Stimulated activated CD8-positive, alpha-beta memory T cell treated with anti-CD3 and anti-CD28 coated beads, Interleukin-2, amount 100 ng/mL, for 1 hour (primary cell): ENCODE measurements at regions not wholly inside any gene's neighbourhood (a gene's known extent, or its start where the extent isn't known, plus 50 kb on each side); places are given as distances from the start of the nearest gene placed in this dataset.
"Not testable (repeated sequence)": the region's sequence is repeated elsewhere in the genome, so short reads cannot be mapped to it uniquely, and the experiment has no call there.

Source experiments
- DNase-seq, 2 donors: peaks; one replicate each; pipeline ENCODE4 v3.0.0-alpha.2; 2020; ENCODE audit warnings: low read depth in 2 of 2

DNA sequence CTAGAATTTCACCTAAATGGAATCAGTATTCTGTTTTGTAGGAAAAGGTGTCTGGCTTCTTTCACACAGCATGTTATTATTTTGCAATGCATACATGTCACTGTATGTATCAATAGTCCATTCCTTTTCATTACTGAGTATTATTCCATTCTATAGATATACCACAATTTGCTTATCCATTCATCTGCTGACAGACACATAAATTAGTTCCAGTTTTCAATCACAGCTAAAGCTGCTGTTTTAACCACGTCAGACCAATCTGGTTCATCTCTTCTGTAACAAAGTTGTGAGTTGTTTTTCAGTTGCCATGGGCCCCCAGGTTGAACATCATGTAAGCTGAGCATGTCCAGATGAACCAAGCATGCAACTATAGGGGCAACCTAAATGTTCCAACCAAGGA lies 282.1 kb upstream of the MKLN1 start:
- DNase-seq: no peak

DNA sequence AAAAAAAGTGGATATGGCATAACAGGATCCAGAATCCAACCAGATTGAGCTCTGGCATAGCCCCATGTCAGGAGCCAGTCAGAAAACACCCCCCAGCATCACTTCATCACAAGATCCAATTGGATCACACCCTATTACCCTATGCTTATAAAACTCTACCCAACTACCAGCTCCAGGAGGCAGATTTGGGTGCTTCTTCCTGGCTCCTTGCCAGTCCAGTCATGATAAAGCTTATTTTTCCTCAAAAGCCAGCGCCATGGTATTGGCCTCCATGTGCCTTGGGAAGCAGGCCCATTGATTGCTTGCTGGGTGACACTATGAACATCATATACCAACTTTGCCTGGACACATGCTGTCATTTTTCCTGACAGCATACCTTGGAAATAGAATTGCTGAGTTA lies 281.4 kb upstream of the MKLN1 start:
- no peak for DNase-seq

DNA sequence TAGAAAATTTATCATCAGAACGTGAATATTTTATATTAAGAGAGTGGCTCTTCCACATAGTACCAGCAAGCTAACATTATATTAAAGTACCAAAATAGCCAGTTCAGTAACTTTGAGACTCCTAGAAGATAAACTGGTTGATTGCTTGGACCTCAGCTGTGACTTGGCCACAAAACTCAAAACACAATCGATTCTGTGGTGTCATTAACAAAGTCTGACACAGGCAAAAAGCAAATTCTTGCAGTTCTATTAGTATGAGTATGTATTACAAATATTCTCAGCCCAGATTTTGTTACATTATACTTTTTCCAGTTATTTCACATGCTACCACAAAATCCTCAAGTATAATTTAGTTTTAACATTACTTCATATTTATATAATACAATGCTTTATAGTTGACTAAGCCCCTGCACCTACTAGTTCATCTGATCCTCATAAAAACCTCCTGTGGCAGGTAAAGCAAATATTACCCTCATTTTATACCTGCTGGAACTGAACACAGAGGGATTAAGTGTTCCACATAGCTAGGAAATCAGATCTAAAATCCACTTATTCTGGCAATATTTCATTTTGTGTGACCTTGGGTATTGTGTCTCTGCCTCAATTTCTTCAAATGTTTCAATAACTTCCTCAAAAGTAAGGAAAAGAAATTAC lies 279.9 kb upstream of the MKLN1 start:
- DNase-seq: no peak

DNA sequence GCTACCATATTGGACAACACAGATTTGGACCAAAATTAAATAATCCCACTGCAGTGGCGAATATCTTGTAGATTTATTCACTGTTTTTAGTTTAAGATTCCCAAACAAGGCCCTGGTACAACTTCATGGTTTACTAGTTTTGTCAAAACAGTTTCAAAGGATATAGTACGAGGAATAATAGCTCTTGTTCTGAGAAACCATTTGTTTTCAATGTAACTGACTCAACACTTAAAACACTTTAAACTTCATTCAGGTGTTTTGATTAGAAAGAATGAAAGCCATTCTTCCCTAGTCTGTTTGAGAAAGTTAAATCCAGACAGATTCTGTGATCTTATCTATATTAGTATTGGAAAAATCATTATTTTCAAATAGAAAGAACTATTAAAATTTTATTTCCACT lies 276.4 kb upstream of the MKLN1 start:
- DNase-seq: no peak

DNA sequence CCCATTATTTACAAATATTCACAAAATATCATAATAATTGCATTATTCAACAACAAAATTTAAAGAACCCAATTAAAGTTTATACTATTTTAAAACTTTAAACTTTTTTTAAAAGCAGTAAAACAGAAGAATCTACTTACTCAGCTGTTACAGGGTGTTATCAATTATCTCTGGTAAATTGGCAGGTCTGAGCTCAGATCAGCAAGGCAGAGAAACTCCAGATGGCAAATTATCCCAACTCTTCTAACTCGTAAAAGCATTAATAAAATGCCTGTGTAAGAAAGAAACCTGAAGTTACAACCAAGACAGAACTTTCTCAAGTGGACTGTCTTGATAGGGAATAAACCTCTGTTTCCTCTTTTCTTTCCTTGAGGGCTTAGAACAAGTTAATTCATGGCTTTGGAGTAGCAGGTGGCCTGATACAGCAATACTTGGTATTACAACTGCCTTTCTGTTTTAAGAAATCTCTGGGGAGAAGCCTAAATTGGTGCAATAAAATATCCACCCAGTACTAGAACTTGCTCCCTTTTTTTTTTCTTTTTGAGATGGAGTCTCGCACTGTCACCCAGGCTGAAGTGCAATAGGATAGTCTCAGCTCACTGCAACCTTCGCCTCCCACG lies 275.3 kb upstream of the MKLN1 start:
- no peak for DNase-seq

DNA sequence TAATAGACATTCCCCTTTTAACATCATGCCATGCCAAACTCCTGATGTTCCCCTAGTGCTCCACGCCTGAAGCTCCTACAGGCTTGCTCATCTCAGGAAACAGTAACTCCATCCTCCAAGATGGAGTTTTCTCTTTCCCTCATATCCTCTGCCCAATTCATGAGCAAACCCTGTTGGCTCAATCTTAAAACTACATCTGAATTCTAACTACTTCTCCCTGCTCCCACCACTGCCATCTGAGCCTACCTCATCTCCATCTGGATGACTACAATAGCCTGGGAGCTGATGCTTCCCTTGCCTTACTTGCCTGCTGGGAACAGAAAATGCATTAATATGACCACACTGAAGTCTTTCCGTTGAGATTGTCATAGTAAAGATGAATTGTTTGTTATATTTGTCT lies 271.7 kb upstream of the MKLN1 start:
- DNase-seq: no peak

DNA sequence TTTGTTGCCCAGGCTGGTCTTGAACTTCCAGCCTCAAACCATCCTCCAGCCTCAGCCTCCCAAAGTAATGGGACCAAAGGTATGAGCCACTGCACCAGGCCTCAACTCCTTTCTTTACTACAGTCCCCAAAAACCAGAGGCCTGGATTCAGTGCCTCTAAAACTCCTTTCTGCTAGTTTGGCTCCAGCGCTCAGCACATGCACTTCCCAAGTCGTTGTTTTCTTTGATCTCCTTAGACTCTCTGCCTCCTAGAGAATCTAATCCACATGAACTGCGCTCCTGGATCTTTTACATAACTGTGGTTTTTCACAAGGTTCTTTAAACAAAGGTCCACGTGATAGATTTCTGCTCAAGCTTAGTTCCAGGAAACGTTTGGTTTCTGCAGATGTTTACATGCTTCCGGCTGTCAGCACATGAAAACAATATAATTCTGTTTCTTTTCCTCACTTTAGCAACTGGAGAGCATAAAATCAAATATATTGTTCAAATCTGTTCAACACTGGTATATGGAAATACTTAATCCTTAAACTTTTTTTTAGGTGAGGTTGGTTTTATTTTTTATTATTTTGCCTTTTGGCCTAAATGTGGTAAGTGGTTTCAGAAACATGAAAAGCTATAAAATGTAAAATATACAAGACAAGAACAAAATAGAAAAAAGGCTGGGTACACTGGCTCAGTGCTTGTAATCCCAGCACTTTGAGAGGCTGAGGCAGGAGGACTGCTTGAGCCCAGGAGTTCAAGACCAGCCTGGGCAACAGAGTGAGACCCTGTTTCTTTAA lies 270.5 kb upstream of the MKLN1 start:
- no peak for DNase-seq

DNA sequence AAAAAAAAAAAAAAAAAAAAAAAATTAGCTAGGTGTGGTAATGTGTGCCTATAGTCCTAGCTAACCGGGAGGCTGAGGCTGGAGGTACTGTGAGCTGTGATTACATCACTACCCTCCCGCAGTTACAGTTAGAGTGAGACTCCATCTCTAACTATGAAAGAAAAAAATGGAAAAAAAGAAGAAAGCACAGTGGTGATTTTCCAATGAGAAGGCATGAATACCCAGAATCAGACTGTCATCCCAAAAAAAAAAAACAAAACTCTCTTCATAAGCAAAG lies 269.9 kb upstream of the MKLN1 start:
- DNase-seq: no peak

DNA sequence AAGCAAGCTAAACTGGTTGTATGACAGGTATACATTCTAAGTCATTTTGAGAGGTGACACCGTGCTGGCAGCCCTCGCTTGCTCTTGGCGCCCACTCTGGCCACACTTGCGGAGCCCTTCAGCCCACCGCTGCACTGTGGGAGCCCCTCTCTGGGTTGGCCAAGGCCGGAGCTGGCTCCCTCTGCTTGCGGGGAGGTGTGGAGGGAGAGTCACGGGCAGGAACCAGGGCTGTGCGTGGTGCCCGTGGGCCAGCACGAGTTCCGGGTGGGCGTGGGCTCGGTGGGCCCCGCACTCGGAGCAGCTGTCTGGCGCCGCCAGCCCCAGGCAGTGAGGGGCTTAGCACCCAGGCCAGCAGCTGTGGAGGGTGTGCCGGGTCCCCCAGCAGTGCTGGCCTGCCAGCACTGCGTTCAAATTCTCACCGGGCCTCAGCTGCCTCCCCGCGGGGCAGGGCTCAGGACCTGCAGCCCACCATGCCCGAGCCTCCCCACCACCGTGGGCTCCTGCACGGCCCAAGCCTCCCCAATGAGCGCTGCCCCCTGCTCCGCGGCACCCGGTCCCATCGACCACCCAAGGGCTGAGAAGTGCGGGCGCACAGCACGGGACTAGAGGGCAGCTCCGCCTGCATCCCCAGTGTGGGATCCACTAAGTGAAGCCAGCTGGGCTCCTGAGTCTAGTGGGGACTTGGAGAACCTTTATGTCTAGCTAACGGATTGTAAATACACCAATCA lies 269.0 kb upstream of the MKLN1 start:
- not testable (repeated sequence) for DNase-seq

DNA sequence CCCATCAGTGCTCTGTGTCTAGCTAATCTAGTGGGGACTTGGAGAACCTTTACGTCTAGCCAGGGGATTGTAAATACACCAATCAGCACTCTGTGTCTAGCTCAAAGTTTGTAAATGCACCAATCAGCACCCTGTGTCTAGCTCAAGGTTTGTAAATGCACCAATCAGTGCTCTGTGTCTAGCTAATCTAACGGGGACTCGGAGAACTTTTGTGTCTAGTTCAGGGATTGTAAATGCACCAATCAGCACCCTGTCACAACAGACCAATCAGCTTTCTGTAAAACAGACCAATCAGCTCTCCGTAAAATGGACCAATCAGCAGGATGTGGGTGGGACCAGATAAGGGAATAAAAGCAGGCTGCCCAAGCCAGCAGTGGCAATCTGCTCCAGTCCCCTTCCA lies 268.3 kb upstream of the MKLN1 start:
- DNase-seq: not testable (repeated sequence)

DNA sequence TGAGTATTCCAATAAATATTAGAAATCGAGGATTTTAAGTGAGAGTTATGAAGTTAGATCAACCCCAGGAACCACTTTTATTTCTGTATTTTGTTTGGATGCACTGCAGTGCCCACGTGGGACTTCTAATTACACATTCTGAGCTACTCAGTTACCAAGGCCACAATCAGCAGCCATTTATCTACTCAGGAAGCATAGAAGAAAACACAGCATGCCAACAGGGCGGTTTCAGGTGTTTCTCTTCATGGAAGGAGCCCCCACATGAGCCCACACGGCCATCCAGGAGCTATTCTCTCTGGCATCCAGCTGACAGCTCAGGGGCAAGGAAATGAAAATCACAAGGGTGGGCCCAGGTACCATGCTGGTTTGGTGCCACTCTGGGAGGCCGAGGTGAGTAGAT lies 266.5 kb upstream of the MKLN1 start:
- no peak for DNase-seq

DNA sequence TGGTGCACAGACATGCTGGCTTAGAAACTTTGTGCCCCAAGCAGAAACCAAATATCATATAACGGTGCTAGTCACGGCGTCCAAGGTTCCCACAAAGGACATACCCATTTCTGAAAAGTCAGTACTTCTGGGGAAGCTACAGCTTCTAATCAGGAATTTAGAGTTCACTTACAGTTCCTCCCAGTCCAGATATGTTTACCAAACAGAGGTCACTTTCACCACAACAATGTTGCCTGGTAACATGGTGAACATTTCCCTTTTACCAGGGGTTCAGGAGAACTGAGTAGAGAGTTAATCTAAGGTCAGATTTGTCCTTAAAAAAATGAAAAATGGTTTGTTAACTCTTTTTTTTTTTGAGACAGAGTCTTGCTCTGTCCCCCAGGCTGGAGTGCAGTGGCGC lies 265.9 kb upstream of the MKLN1 start:
- no peak for DNase-seq

DNA sequence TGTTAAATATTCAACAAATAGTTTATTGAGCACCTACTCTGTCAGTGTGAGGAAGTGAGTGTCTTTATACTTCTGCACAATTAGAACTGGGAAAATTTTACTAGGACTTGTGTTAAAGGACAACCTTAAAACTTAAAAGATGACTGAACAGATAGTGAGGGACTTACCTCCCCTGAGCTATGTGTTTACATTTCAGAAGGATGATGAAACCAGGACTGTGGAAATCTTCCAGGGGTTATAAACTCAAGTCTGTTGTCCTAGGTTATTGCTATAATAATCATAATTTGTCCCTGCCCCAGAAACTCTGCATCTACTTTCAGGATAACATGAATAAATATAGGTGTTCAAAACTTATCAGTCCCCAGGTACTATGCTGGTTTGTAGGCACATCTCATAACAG lies 261.0 kb upstream of the MKLN1 start:
- DNase-seq: no peak

DNA sequence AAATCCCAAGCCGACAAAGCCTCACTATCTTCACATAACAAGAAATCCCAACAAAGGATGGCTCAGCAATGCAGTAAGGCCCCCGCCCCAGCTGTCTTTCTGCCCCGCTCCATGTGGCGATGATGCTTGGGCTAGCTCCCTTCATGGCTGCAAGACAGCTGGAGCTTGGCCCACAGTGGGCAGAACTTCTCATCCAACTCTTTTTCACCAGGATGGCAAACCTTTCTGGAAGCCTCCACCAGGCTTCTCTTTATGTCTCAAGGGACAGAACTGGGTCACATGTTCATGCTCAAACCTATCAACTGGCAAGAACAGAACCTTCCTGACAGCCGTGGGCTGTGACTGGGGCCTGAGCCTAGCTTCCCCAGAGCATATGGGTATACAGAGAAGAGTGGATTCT lies 260.5 kb upstream of the MKLN1 start:
- no peak for DNase-seq

DNA sequence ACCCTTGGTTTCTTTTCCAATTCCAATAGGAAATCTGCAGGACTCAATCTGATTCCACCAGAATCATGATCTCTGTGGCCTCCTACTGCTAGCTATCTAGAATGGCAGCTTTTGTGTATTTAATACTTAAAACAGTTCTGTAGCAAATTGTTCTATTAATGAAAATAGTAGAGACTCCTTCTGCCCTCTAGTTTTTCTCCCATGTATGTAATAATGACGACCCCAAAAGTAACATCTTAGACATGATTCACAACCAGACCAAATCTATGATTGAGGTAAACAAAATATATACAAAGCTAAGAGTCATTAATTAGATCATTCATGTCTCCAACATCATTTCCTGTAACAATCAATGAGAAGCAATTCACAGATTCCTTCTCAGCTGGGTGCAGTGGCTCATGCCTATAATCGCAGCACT lies 259.1 kb upstream of the MKLN1 start:
- no peak for DNase-seq

DNA sequence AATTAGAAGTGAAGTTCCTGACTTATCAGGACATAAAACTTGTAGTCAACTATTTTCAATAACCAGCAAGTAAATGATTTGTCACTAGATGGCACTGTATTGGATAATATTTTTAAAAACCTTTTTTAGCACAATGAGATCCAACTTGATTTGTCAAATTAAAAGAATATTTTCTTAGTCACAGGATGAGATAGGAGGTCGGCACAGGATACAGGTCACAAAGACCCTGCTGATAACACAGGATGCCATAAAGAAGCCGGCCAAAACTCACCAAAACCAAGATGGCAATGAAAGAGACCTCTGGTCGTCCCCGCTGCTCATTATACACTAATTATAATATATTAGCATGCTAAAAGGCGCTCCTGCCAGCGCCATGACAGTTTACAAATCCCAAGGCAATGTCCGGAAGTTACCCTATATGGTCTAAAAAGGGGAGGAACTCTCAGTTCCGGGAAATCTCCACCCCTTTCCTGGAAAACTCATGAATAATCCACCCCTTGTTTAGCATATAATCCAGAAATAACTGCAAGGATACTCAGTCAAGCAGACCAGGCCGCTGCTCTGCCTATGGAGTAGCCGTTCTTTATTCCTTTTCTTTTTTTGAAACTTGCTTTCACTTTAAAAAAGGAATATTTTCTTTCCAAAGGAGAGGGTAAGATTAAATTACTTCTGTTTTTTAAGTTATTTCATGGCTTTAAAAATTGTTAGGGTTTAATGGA lies 255.7 kb upstream of the MKLN1 start:
- no peak for DNase-seq

DNA sequence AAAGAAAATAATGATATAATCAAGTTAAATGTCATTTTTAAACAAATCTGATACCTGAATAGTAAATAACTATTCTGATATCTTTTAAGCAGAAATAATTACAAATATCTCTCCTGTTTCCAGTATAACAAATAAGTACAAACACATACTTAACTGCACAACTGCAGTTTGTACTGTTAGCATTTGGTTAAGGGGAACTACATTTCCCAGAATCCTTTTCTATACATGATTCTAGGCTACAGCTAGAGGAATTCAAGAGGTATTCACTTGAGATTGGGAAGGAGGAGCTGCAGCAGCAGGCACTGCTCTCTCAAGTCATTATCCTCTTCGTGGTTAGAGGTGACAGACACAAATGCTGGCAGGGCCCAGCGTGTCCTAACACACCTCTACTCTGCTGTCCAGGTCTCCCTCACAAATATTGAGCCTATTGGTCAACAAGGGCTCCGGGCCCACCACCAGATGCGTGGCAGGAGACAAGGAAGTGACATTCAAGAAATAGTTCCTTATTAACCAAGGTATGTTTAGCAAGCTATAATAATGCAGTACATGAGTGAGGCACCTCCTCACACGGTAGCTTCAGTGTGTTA lies 255.1 kb upstream of the MKLN1 start:
- DNase-seq: no peak

DNA sequence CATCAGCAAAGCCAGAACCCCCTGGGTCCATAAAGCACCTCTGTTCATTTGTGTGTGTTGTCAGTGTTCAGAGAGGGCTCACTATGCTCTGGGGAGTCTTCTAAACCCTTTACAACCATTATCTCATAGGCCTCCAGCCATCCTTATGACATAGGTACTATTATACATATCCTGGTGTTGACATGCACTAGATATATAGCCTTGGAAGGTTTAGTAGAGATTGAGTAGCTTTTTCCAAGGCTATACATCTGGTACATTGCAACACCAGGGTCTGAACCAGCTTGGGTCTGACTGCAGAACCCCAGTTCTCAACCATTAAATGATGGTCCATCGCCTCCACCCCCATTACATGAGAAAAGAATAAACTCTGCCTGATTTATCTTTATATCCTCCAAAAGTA lies 253.6 kb upstream of the MKLN1 start:
- DNase-seq: no peak

DNA sequence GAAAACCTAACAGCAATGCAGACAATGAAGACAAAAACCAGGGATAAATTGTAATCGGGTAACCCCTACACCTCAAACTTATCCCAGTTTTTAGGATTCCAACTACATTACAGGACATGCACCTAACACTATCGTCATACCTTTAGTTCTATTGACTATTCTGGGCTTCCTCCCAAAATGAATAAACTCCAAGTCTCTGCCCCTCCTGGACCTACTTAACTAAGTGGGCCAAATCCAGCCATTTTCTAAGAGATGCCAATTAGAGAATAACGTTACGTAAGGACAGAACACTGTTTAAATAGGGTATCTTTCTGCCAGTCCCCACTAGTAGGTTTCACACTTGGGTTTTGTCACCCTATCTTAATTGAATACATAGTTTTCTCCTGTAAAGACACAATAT lies 253.1 kb upstream of the MKLN1 start:
- no peak for DNase-seq

DNA sequence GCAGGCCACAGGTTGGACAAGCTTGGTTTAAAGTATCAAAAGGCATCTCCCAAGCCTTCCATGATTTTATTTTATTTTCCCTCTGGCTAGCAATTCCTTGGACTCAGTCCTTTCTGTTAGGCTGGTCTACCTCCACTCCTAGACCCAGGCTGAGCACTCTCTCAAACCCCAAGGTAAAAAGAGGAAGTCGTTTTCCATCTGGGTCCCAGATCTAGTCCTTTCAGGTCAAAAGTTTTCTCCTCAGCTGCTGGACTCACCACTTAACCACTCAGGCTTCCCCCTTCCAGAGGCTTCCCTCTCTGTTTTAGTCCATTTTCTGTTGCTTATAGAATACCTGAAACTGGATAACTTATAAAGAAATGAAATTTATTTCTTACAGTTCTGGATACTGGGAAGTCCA lies 252.3 kb upstream of the MKLN1 start:
- no peak for DNase-seq

DNA sequence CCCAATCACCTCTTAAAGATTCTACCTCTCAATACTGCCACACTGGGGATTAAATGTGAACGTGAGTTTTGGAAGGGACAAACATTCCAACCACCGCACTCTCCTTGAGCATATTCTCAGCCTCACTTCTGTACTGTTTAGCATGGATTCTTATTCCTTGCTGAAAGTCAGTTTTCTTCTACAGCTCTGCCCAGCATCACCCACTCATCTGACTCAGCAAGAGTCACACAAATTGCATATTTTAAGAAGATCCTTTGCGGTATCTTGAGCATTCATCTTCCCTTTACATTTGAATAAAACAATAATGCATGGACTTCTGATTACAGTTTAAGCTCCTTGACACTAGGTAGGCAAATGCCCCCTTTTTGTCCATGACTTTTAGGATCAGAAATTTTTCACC lies 251.6 kb upstream of the MKLN1 start:
- no peak for DNase-seq

DNA sequence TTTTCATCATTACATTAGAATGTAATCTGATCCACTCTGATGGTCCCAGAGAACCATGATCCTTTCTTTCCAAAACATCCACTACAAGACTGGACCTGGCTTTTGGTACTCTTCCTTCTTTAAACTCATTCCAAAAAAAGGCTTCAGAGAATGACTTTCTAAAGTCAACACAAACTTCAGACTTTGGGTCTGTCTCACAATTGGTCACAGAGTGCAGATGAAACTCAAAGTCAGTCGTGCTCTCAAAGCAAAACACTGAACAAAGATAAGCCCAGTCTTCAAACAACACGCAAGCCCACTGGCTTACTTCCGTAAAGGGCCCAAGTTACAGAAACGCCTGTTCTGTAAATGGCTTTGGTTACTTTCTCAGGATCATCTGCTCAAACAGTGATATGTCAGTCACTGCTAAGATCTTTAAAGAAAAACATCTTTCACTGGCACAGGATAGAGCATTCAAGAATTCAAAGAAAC lies 250.9 kb upstream of the MKLN1 start:
- DNase-seq: no peak
